ENCODE measurements at regions not wholly inside any gene's neighbourhood (a gene's known extent, or its start where the extent isn't known, plus 50 kb on each side); places are given as distances from the start of the nearest gene placed in this dataset.

DNA sequence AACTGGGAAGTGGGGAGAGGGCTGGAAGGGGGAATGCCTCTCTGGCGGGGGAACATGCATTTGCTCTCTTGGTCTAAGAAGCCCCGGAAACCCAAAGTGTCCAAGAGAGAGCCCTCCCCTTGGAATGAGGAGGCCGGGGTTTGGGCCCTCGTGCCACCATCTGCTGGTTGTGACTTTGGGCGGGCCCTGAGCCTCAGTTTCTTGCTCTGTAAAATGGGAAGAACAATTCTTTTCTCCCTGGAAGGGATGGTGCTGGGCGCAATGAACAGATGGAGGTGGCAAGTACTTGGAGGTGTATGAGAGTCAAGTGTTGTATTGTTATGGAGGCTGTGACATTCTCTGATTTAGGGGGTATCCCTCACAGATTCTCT, 69.9 kb upstream of the TARDBP start:
- H2BK5ac ChIP-seq (ENCODE audit: low read depth, low read length, poor library complexity, severe bottlenecking) = no peak overlapping the region
- H2AK5ac ChIP-seq (ENCODE audit: low read length, severe bottlenecking) = no peak overlapping the region
- no peaks in the 10 kb centered on the region for H3K79me1 ChIP-seq (replicated peaks; ENCODE audit: low read length, poor library complexity, severe bottlenecking)
- H3K27me3 ChIP-seq (ENCODE audit: control insufficient read depth in 1 of 2, insufficient read depth in 1 of 2, low read length in 2 of 2) = peaks cover 43 to 94% of the 10 kb centered on the region in 2 experiments
- H3K18ac ChIP-seq (ENCODE audit: low read depth in 1 of 2, low read length in 2 of 2) = no peak overlapping the region
- H3K4me2 ChIP-seq (ENCODE audit: low read length, poor library complexity, severe bottlenecking) = no peak overlapping the region
- no peak overlapping the region for H4K8ac ChIP-seq (ENCODE audit: low read length)
- no peak overlapping the region for H3K4ac ChIP-seq (ENCODE audit: low read depth in 1 of 2, low read length in 2 of 2)
- 70% methylated on average over 5 of the region's 6 CpGs for WGBS
- peaks cover 7% of the 10 kb centered on the region for H3K4me1 ChIP-seq (ENCODE audit: control insufficient read depth, insufficient read depth, low read depth, low read length)
- H3K23ac ChIP-seq (ENCODE audit: low read length in 2 of 2) = no peak overlapping the region
- no peak overlapping the region for H4K91ac ChIP-seq (ENCODE audit: low read length)
- no peak overlapping the region for H2AFZ ChIP-seq (ENCODE audit: low read depth, low read length)
- H3K9ac ChIP-seq (ENCODE audit: low read length) = no peak overlapping the region
- H3K9me3 ChIP-seq (ENCODE audit: control insufficient read depth, low read length) = no peaks in the 10 kb centered on the region
- no peak overlapping the region for H3K4me3 ChIP-seq (ENCODE audit: insufficient read depth in 1 of 2, low read depth in 1 of 2, low read length in 2 of 2)
- H2BK15ac ChIP-seq (ENCODE audit: low read depth, poor library complexity, severe bottlenecking) = no peak overlapping the region
- DNase-seq = no peak
- H3K27ac ChIP-seq (ENCODE audit: low read length, poor library complexity, severe bottlenecking) = no peak overlapping the region
- H2BK12ac ChIP-seq (ENCODE audit: low read length in 2 of 2) = no peak overlapping the region
- no peak overlapping the region for H2BK120ac ChIP-seq (ENCODE audit: low read depth, low read length)
- no peaks in the 10 kb centered on the region for H3K36me3 ChIP-seq (ENCODE audit: control insufficient read depth in 1 of 2, insufficient read depth in 2 of 2, low read depth in 1 of 2, low read length in 2 of 2)
- no peak overlapping the region for H3K14ac ChIP-seq (ENCODE audit: low read length in 2 of 2)

DNA sequence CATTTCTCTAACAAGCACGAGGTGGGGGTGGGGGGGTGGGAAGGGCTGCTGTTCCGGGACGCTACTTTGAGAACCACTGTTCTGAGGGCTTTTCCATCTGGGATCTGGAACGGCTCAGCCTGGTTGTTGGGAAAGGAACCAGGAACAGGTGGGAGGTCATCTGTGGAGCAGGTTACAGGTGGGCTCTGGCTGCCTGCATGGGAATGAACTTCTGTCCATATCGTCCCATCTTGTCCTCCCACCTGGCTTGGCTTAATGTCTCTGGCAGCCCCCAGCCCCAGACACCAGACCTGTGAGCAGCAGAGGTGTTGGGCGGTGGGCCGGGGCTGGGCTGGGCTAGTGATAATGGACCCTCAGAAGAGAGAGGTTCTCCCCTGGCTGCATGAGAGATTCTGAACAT, 69.4 kb upstream of the TARDBP start:
- Histone ChIP-seq H3K36me3 (ENCODE audit: control insufficient read depth in 1 of 2, insufficient read depth in 2 of 2, low read depth in 1 of 2, low read length in 2 of 2) (no peaks in the 10 kb centered on the region), H2BK5ac (ENCODE audit: low read depth, low read length, poor library complexity, severe bottlenecking) (no peak overlapping the region), H3K4ac (ENCODE audit: low read depth in 1 of 2, low read length in 2 of 2) (no peak overlapping the region), H3K4me3 (ENCODE audit: insufficient read depth in 1 of 2, low read depth in 1 of 2, low read length in 2 of 2) (no peak overlapping the region), H3K23ac (ENCODE audit: low read length in 2 of 2) (no peak overlapping the region), H2AK5ac (ENCODE audit: low read length, severe bottlenecking) (no peak overlapping the region), H2BK15ac (ENCODE audit: low read depth, poor library complexity, severe bottlenecking) (no peak overlapping the region), H4K91ac (ENCODE audit: low read length) (no peak overlapping the region), H3K79me1 (replicated peaks; ENCODE audit: low read length, poor library complexity, severe bottlenecking) (no peaks in the 10 kb centered on the region), H3K18ac (ENCODE audit: low read depth in 1 of 2, low read length in 2 of 2) (no peak overlapping the region), H3K9me3 (ENCODE audit: control insufficient read depth, low read length) (no peaks in the 10 kb centered on the region), H3K9ac (ENCODE audit: low read length) (no peak overlapping the region), H3K27ac (ENCODE audit: low read length, poor library complexity, severe bottlenecking) (no peak overlapping the region), H3K14ac (ENCODE audit: low read length in 2 of 2) (no peak overlapping the region), H3K27me3 (ENCODE audit: control insufficient read depth in 1 of 2, insufficient read depth in 1 of 2, low read length in 2 of 2) (peaks cover 39 to 94% of the 10 kb centered on the region in 2 experiments), H2AFZ (ENCODE audit: low read depth, low read length) (no peak overlapping the region), H2BK12ac (ENCODE audit: low read length in 2 of 2) (no peak overlapping the region), H3K4me1 (ENCODE audit: control insufficient read depth, insufficient read depth, low read depth, low read length) (peaks cover 7% of the 10 kb centered on the region), H4K8ac (ENCODE audit: low read length) (no peak overlapping the region), H3K4me2 (ENCODE audit: low read length, poor library complexity, severe bottlenecking) (no peak overlapping the region), H2BK120ac (ENCODE audit: low read depth, low read length) (no peak overlapping the region)
- DNase-seq = no peak
- 73% methylated on average over 6 of the region's 7 CpGs for WGBS

DNA sequence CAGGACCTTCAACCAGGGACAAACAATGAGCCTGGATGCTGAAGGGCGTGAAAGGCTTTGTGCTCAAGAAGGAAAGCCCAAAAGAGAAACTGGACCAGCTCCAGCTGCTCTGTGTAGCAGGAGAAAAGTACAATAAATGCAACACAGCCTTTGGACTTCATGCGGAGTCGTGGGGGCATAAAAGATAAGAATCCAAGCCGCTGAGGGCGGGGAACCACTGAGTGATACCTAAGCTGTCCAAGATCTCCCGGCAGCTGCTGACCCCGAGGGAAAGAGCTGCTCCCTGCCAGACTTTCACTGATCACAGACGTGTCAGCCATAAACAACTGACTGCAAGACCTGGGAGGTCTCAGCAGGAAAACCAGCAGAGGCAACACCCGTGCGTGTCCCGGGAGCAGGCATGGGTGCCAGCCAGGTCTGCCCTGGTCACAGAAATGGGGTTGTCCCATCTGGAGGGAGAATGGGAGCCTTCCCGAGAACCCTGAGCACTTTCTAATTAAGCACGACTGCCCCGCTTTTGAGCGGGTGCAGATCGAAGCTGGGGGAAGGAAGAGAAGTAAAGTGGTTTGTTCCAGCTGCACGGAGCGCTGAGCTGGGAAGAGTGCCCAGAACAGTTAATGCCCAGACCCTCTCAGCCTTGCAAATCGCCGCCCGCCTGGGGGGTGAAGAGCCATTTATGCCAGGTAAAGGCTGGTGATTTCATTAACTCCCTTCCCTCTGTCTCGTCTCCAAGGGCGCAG, 68.3 kb upstream of the TARDBP start:
- Histone ChIP-seq H3K4ac (ENCODE audit: low read depth in 1 of 2, low read length in 2 of 2) (no peak overlapping the region), H2AK5ac (ENCODE audit: low read length, severe bottlenecking) (no peak overlapping the region), H3K36me3 (ENCODE audit: control insufficient read depth in 1 of 2, insufficient read depth in 2 of 2, low read depth in 1 of 2, low read length in 2 of 2) (no peaks in the 10 kb centered on the region), H4K8ac (ENCODE audit: low read length) (no peak overlapping the region), H3K27ac (ENCODE audit: low read length, poor library complexity, severe bottlenecking) (no peak overlapping the region), H3K4me2 (ENCODE audit: low read length, poor library complexity, severe bottlenecking) (no peak overlapping the region), H3K18ac (ENCODE audit: low read depth in 1 of 2, low read length in 2 of 2) (no peak overlapping the region), H3K4me3 (ENCODE audit: insufficient read depth in 1 of 2, low read depth in 1 of 2, low read length in 2 of 2) (peak overlapping the region in 1 of 2 experiments; percentile 72), H3K27me3 (ENCODE audit: control insufficient read depth in 1 of 2, insufficient read depth in 1 of 2, low read length in 2 of 2) (peaks cover 39 to 87% of the 10 kb centered on the region in 2 experiments), H4K91ac (ENCODE audit: low read length) (no peak overlapping the region), H2BK15ac (ENCODE audit: low read depth, poor library complexity, severe bottlenecking) (no peak overlapping the region), H3K23ac (ENCODE audit: low read length in 2 of 2) (no peak overlapping the region), H2BK5ac (ENCODE audit: low read depth, low read length, poor library complexity, severe bottlenecking) (no peak overlapping the region), H2AFZ (ENCODE audit: low read depth, low read length) (no peak overlapping the region), H3K79me1 (replicated peaks; ENCODE audit: low read length, poor library complexity, severe bottlenecking) (no peaks in the 10 kb centered on the region), H3K9me3 (ENCODE audit: control insufficient read depth, low read length) (no peaks in the 10 kb centered on the region), H3K4me1 (ENCODE audit: control insufficient read depth, insufficient read depth, low read depth, low read length) (peaks cover 7% of the 10 kb centered on the region), H2BK120ac (ENCODE audit: low read depth, low read length) (no peak overlapping the region), H2BK12ac (ENCODE audit: low read length in 2 of 2) (no peak overlapping the region), H3K14ac (ENCODE audit: low read length in 2 of 2) (no peak overlapping the region), H3K9ac (ENCODE audit: low read length) (peak overlapping the region; percentile 7)
- WGBS = 64% methylated on average over 23 of the region's 23 CpGs
- DNase-seq = peak; percentile 21

DNA sequence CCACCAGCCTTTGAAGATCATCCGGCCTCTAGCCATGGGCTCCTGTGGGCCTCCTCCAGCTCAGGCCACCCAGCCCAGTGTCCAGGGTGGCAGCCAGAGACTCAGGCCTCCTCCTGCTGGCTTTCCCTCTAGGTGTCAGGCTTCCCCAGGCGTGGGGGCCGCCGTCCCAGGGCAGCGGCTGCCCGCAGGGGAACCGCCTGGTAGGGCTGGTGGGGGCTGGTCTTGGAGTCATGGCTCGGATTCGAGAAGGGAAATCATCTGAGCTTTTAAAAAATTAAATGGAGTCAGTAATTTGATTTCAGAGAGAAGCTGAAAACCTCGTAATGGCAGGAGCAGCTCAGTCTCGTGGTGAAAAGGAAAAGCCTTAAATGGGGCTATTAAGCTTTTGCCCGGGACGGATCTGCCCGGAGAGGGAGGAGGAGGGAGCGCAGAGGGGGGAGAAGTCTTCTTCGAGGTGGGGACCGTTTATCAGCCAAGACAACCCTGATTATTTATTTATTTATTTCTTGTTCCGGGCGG, 66.4 kb upstream of the TARDBP start:
- no peaks in the 10 kb centered on the region for H3K9me3 ChIP-seq (ENCODE audit: control insufficient read depth, low read length)
- H3K4ac ChIP-seq (ENCODE audit: low read depth in 1 of 2, low read length in 2 of 2) = no peak overlapping the region
- H2BK5ac ChIP-seq (ENCODE audit: low read depth, low read length, poor library complexity, severe bottlenecking) = no peak overlapping the region
- no peak overlapping the region for H3K18ac ChIP-seq (ENCODE audit: low read depth in 1 of 2, low read length in 2 of 2)
- H3K4me2 ChIP-seq (ENCODE audit: low read length, poor library complexity, severe bottlenecking) = no peak overlapping the region
- no peaks in the 10 kb centered on the region for H3K36me3 ChIP-seq (ENCODE audit: control insufficient read depth in 1 of 2, insufficient read depth in 2 of 2, low read depth in 1 of 2, low read length in 2 of 2)
- no peak overlapping the region for H3K23ac ChIP-seq (ENCODE audit: low read length in 2 of 2)
- DNase-seq = no peak
- no peak overlapping the region for H4K91ac ChIP-seq (ENCODE audit: low read length)
- H3K4me1 ChIP-seq (ENCODE audit: control insufficient read depth, insufficient read depth, low read depth, low read length) = peaks cover 7% of the 10 kb centered on the region
- H2AK5ac ChIP-seq (ENCODE audit: low read length, severe bottlenecking) = no peak overlapping the region
- H4K8ac ChIP-seq (ENCODE audit: low read length) = no peak overlapping the region
- H2BK15ac ChIP-seq (ENCODE audit: low read depth, poor library complexity, severe bottlenecking) = no peak overlapping the region
- H2AFZ ChIP-seq (ENCODE audit: low read depth, low read length) = no peak overlapping the region
- no peak overlapping the region for H3K14ac ChIP-seq (ENCODE audit: low read length in 2 of 2)
- WGBS = 91% methylated on average over 16 of the region's 19 CpGs
- no peak overlapping the region for H3K27ac ChIP-seq (ENCODE audit: low read length, poor library complexity, severe bottlenecking)
- H3K27me3 ChIP-seq (ENCODE audit: control insufficient read depth in 1 of 2, insufficient read depth in 1 of 2, low read length in 2 of 2) = peaks cover 39 to 68% of the 10 kb centered on the region in 2 experiments
- H3K79me1 ChIP-seq (replicated peaks; ENCODE audit: low read length, poor library complexity, severe bottlenecking) = no peaks in the 10 kb centered on the region
- H3K9ac ChIP-seq (ENCODE audit: low read length) = no peak overlapping the region
- no peak overlapping the region for H2BK120ac ChIP-seq (ENCODE audit: low read depth, low read length)
- no peak overlapping the region for H3K4me3 ChIP-seq (ENCODE audit: insufficient read depth in 1 of 2, low read depth in 1 of 2, low read length in 2 of 2)
- H2BK12ac ChIP-seq (ENCODE audit: low read length in 2 of 2) = no peak overlapping the region
